HUDEP-2 (cell line): ENCODE measurements at regions not wholly inside any gene's neighbourhood (a gene's known extent, or its start where the extent isn't known, plus 50 kb on each side); places are given as distances from the start of the nearest gene placed in this dataset.

ENCODE experiments used
- DNase-seq, 76 experiments: peaks; one replicate each; lab custom pipeline; 2025; ENCODE audit not compliant: unreplicated experiment in 76 of 76; lab: John Stamatoyannopoulos, UW

GRCh38 chr18:10265560-10266333, 188.7 kb upstream of the APCDD1 start:
- DNase-seq, result no peak

- DNase-seq, result no peak
Measured at GRCh38 chr18:10266334-10266590, 188.2 kb upstream of the APCDD1 start.

GRCh38 chr18:10269261-10269660, 185.2 kb upstream of the APCDD1 start:
- DNase-seq, result no peak

GRCh38 chr18:10270151-10270571, 184.3 kb upstream of the APCDD1 start:
- no peak for DNase-seq

- DNase-seq, result no peak
Measured at GRCh38 chr18:10271481-10271880, 183.0 kb upstream of the APCDD1 start.

GRCh38 chr18:10274301-10274700, 180.1 kb upstream of the APCDD1 start:
- no peak for DNase-seq

GRCh38 chr18:10275486-10275885, 178.9 kb upstream of the APCDD1 start:
- no peak for DNase-seq

- no peak for DNase-seq
Measured at GRCh38 chr18:10278265-10278664, 176.2 kb upstream of the APCDD1 start.

GRCh38 chr18:10279471-10279870, 175.0 kb upstream of the APCDD1 start:
- no peak for DNase-seq

- no peak for DNase-seq
Measured at GRCh38 chr18:10279905-10280644, 174.4 kb upstream of the APCDD1 start.

- DNase-seq, result no peak
Measured at GRCh38 chr18:10284540-10285282, 169.7 kb upstream of the APCDD1 start.

GRCh38 chr18:10285283-10285640, 169.2 kb upstream of the APCDD1 start:
- DNase-seq, result no peak

GRCh38 chr18:10286580-10287150, 167.8 kb upstream of the APCDD1 start:
- no peak for DNase-seq

- DNase-seq, result no peak
Measured at GRCh38 chr18:10289251-10289650, 165.2 kb upstream of the APCDD1 start.

- DNase-seq, result no peak
Measured at GRCh38 chr18:10289951-10290637, 164.3 kb upstream of the APCDD1 start.

GRCh38 chr18:10290638-10291235, 163.7 kb upstream of the APCDD1 start:
- no peak for DNase-seq

GRCh38 chr18:10291568-10291981, 162.9 kb upstream of the APCDD1 start:
- no peak for DNase-seq

GRCh38 chr18:10293966-10294365, 160.5 kb upstream of the APCDD1 start:
- no peak for DNase-seq

GRCh38 chr18:10295751-10296150, 158.7 kb upstream of the APCDD1 start:
- DNase-seq, result no peak

- no peak for DNase-seq
Measured at GRCh38 chr18:10296491-10296890, 157.9 kb upstream of the APCDD1 start.
